Panc1 (cell line): ENCODE measurements at regions not wholly inside any gene's neighbourhood (a gene's known extent, or its start where the extent isn't known, plus 50 kb on each side); places are given as distances from the start of the nearest gene placed in this dataset.

ENCODE experiments used
- ATAC-seq: fragments of 200-7000 bp; cut with Tn5 transposase; 2 replicates; pipeline ENCODE4 v1.9.1; 2020; ENCODE audit warnings: mild to moderate bottlenecking, moderate library complexity
- BruUV-seq: library from RNA; stranded (reverse); fragments of 400-500 nt; replicated peaks from 2 replicates; lab custom pipeline; 2021; lab: Mats Ljungman, UMichigan
- CTCF ChIA-PET: fragments of 300-600 bp; sonication (Branson Sonifier 250); formaldehyde crosslinking; loops from one replicate; lab custom pipeline; 2022; ENCODE audit warnings: antibody characterized with exemption; lab: Charles Lee
- POLR2A ChIA-PET: fragments of 300-600 bp; sonication (Branson Sonifier 250); formaldehyde crosslinking; loops from one replicate; lab custom pipeline; 2022; ENCODE audit warnings: antibody characterized with exemption; lab: Charles Lee
- DNase-seq: peaks from one replicate; pipeline ENCODE4 v3.0.0-alpha.2; 2010; ENCODE audit warnings: low read depth, low spot score
- H3K27ac ChIP-seq: 2 replicates; pipeline ENCODE4 v1.5.1; 2011; ENCODE audit warnings: mild to moderate bottlenecking, low read length, inconsistent platforms
- H3K27me3 ChIP-seq: fragments of 200-500 bp; sonication (Bioruptor generic); 2 replicates; pipeline ENCODE4 v1.6.0; 2014; ENCODE audit warnings: low read length, inconsistent platforms; ENCODE audit not compliant: control insufficient read depth, insufficient read depth
- H3K36me3 ChIP-seq: fragments of 200-500 bp; sonication (Bioruptor generic); 2 replicates; pipeline ENCODE4 v1.5.1; 2014; ENCODE audit warnings: inconsistent platforms, mild to moderate bottlenecking, low read length, moderate library complexity; ENCODE audit not compliant: control insufficient read depth, insufficient read depth
- H3K4me1 ChIP-seq: 2 replicates; pipeline ENCODE4 v1.5.1; 2011; ENCODE audit warnings: inconsistent platforms, mild to moderate bottlenecking, low read length, moderate library complexity; ENCODE audit not compliant: control insufficient read depth, insufficient read depth
- H3K4me3 ChIP-seq, 2 experiments: 2 replicates each; pipeline ENCODE4 v1.5.1; 2011 to 2012; ENCODE audit warnings: low read depth in 2 of 2, low read length in 2 of 2, mild to moderate bottlenecking in 2 of 2, inconsistent platforms in 1 of 2, moderate library complexity in 1 of 2
- H3K9me3 ChIP-seq: fragments of 200-500 bp; sonication (Bioruptor generic); 2 replicates; pipeline ENCODE4 v1.5.1; 2014; ENCODE audit warnings: low read depth, mild to moderate bottlenecking, inconsistent platforms, low read length, moderate library complexity; ENCODE audit not compliant: control insufficient read depth, insufficient read depth
- CTCF ChIP-seq: fragments of 450-650 bp; IDR thresholded peaks from 2 replicates; pipeline ENCODE4 v1.5.1; 2017; ENCODE audit warnings: mild to moderate bottlenecking
- POLR2AphosphoS5 ChIP-seq: IDR thresholded peaks from 2 replicates; pipeline ENCODE4 v1.6.1; 2012; ENCODE audit warnings: mild to moderate bottlenecking, low read depth, low read length, moderate library complexity
- REST ChIP-seq, 2 experiments: IDR thresholded peaks; 2 replicates each; pipeline ENCODE4 v1.6.1; 2011 to 2012; ENCODE audit warnings: low read depth in 2 of 2, control low read depth in 1 of 2, low read length in 1 of 2, mild to moderate bottlenecking in 1 of 2, moderate library complexity in 1 of 2; ENCODE audit not compliant: insufficient read depth in 1 of 2
- SIN3A ChIP-seq: IDR thresholded peaks from 2 replicates; pipeline ENCODE4 v1.6.1; 2012; ENCODE audit warnings: low read depth, mild to moderate bottlenecking, low read length, moderate library complexity, borderline replicate concordance; ENCODE audit not compliant: insufficient read depth
- TCF7L2 ChIP-seq: IDR thresholded peaks from 2 replicates; pipeline ENCODE4 v1.6.1; 2011; ENCODE audit warnings: mild to moderate bottlenecking, low read depth, low read length, inconsistent platforms
- in situ Hi-C: cut with HindIII; loops from 2 replicates; pipeline ENCODE4 v1.10.0; 2016; ENCODE audit warnings: low sequenced_read_pairs, low pct_unique_long_range_greater_than_20kb
- intact Hi-C: fragments of 100-400 bp; cut with micrococcal nuclease; formaldehyde crosslinking; loops from one replicate; pipeline ENCODE4 v1.10.0; 2022; ENCODE audit not compliant: unreplicated experiment

- peaks cover 4% of the 10 kb centered on the region; the same call in 1 of the 2 replicates for H3K4me1 ChIP-seq
- H3K9me3 ChIP-seq = no peaks in the 10 kb centered on the region
- no peak overlapping the region for H3K4me3 ChIP-seq
- no peak overlapping the region; the same call in 1 of the 2 replicates for H3K27ac ChIP-seq
- no peaks in the 10 kb centered on the region for H3K27me3 ChIP-seq
- in situ Hi-C loops = no loop called here
- no peaks in the 10 kb centered on the region for H3K36me3 ChIP-seq
- ATAC-seq (no peak), DNase-seq (no peak)
- intact Hi-C loops = loop anchor here (10.0 kb wide), 1 partner anchor 89 kb away; no protein-coding TSS in a partner anchor
- TF ChIP-seq CTCF = no peak
- no peak for TF ChIP-seq REST (IDR thresholded peaks at IDR 0.05; ENCODE audit: insufficient read depth in 1 of 2, low read depth in 2 of 2, low read length in 1 of 2)
- no peak for TF ChIP-seq TCF7L2
- TF ChIP-seq SIN3A = no peak
- no peak for TF ChIP-seq POLR2AphosphoS5
- POLR2A ChIA-PET = no interaction called here
- BruUV-seq = no TSS peak
- CTCF ChIA-PET = no interaction called here
These were observed 99.6 kb upstream of the RIOK3 start for GRCh38 chr18:23353459-23353858.

GRCh38 chr18:23354625-23355024 is 98.5 kb upstream of the RIOK3 start:
- intact Hi-C loops = loop anchor here (10.0 kb wide), 1 partner anchor 90 kb away; no protein-coding TSS in a partner anchor
- no peak for DNase-seq
- ATAC-seq = peak; percentile 72
- peaks cover 4% of the 10 kb centered on the region; the same call in 1 of the 2 replicates for H3K4me1 ChIP-seq
- H3K27me3 ChIP-seq = no peaks in the 10 kb centered on the region
- H3K36me3 ChIP-seq = no peaks in the 10 kb centered on the region
- ChIA-PET CTCF (interaction anchor here (0.6 kb wide), 1 partner anchor 186 kb away, joined by 4 read pairs; no protein-coding TSS in a partner anchor), POLR2A (no interaction called here)
- TF ChIP-seq TCF7L2 = no peak
- TF ChIP-seq SIN3A = no peak
- no peak for TF ChIP-seq CTCF
- no peak for TF ChIP-seq REST (IDR thresholded peaks at IDR 0.05; ENCODE audit: insufficient read depth in 1 of 2, low read depth in 2 of 2, low read length in 1 of 2)
- TF ChIP-seq POLR2AphosphoS5 = no peak
- no peak overlapping the region for H3K4me3 ChIP-seq
- BruUV-seq = no TSS peak
- no peaks in the 10 kb centered on the region for H3K9me3 ChIP-seq
- no peak overlapping the region; the same call in 1 of the 2 replicates for H3K27ac ChIP-seq
- in situ Hi-C loops = no loop called here
